IMR-90 (cell line): ENCODE measurements at regions not wholly inside any gene's neighbourhood (a gene's known extent, or its start where the extent isn't known, plus 50 kb on each side); places are given as distances from the start of the nearest gene placed in this dataset.

Experiments
- ATAC-seq: fragments of 200-7000 bp; cut with Tn5 transposase; 2 replicates; pipeline ENCODE4 v1.9.1; 2020; ENCODE audit warnings: low read depth, mild to moderate bottlenecking, moderate library complexity
- BruUV-seq: library from RNA; stranded (reverse); fragments of 400-500 nt; replicated peaks from 2 replicates; lab custom pipeline; 2021; lab: Mats Ljungman, UMichigan
- CTCF ChIA-PET: fragments of 300-600 bp; formaldehyde crosslinking; extraction: SDS; loops from one replicate; lab custom pipeline; 2021; ENCODE audit warnings: antibody characterized with exemption; lab: Yijun Ruan, JAX
- POLR2A ChIA-PET: fragments of 300-600 bp; sonication (Branson Sonifier 250); formaldehyde crosslinking; loops from one replicate; lab custom pipeline; 2022; ENCODE audit warnings: antibody characterized with exemption; ENCODE audit not compliant: unreplicated experiment; lab: Charles Lee
- DNase-seq: peaks from one replicate; pipeline ENCODE4 v3.0.0; 2013
- H2AFZ ChIP-seq: replicated peaks from 2 replicates; pipeline ENCODE3; 2013; ENCODE audit warnings: low read length, mild to moderate bottlenecking; ENCODE audit not compliant: poor library complexity
- H2AK5ac ChIP-seq: 2 replicates; pipeline ENCODE4 v1.6.1; 2013; ENCODE audit warnings: low read depth, low read length, inconsistent platforms
- H2AK9ac ChIP-seq: replicated peaks from 2 replicates; pipeline ENCODE3; 2013; ENCODE audit warnings: mild to moderate bottlenecking, low read depth, low read length, moderate library complexity; ENCODE audit not compliant: poor library complexity
- H2BK120ac ChIP-seq: 2 replicates; pipeline ENCODE4 v1.6.1; 2013; ENCODE audit warnings: low read depth, low read length, inconsistent platforms
- H2BK15ac ChIP-seq: 3 replicates; pipeline ENCODE4 v1.6.1; 2013; ENCODE audit warnings: low read depth, low read length, inconsistent platforms
- H2BK20ac ChIP-seq: 2 replicates; pipeline ENCODE4 v1.6.1; 2013; ENCODE audit warnings: low read depth, mild to moderate bottlenecking, inconsistent platforms, low read length, moderate library complexity
- H2BK5ac ChIP-seq: 2 replicates; pipeline ENCODE4 v1.6.1; 2013; ENCODE audit warnings: mild to moderate bottlenecking, low read depth, low read length, inconsistent platforms; ENCODE audit not compliant: poor library complexity, severe bottlenecking
- H3K14ac ChIP-seq: replicated peaks from 2 replicates; pipeline ENCODE4 v1.6.1; 2013; ENCODE audit warnings: low read depth, low read length, inconsistent platforms
- H3K18ac ChIP-seq: 2 replicates; pipeline ENCODE4 v1.6.1; 2013; ENCODE audit warnings: low read depth, low read length, control low read depth
- H3K23ac ChIP-seq: 2 replicates; pipeline ENCODE4 v1.6.1; 2013; ENCODE audit warnings: low read depth, low read length, inconsistent platforms
- H3K27ac ChIP-seq: 2 replicates; pipeline ENCODE4 v1.5.1; 2013; ENCODE audit warnings: mild to moderate bottlenecking, control low read depth, low read length; ENCODE audit not compliant: insufficient read depth
- H3K27me3 ChIP-seq: 2 replicates; pipeline ENCODE4 v1.6.1; 2013; ENCODE audit warnings: low read length; ENCODE audit not compliant: control insufficient read depth, insufficient read depth
- H3K36me3 ChIP-seq: 2 replicates; pipeline ENCODE4 v1.6.1; 2013; ENCODE audit warnings: low read length, mixed read lengths; ENCODE audit not compliant: control insufficient read depth, insufficient read depth
- H3K4ac ChIP-seq: 2 replicates; pipeline ENCODE4 v1.6.1; 2013; ENCODE audit warnings: low read depth, low read length, inconsistent platforms
- H3K4me1 ChIP-seq: 2 replicates; pipeline ENCODE4 v1.6.1; 2013; ENCODE audit warnings: low read length, mixed read lengths; ENCODE audit not compliant: control insufficient read depth, insufficient read depth
- H3K4me2 ChIP-seq: 2 replicates; pipeline ENCODE4 v1.6.1; 2013; ENCODE audit warnings: low read depth, mild to moderate bottlenecking, control low read depth, low read length, moderate library complexity
- H3K4me3 ChIP-seq: 2 replicates; pipeline ENCODE4 v1.5.1; 2013; ENCODE audit warnings: low read depth, mild to moderate bottlenecking, control low read depth, low read length, moderate library complexity; ENCODE audit not compliant: insufficient read depth
- H3K56ac ChIP-seq: 2 replicates; pipeline ENCODE4 v1.6.1; 2013; ENCODE audit warnings: low read length, inconsistent platforms; ENCODE audit not compliant: insufficient read depth; ENCODE audit errors: extremely low read depth
- H3K79me1 ChIP-seq, 2 experiments: 2 replicates each; pipeline ENCODE4 v1.6.1; 2013; ENCODE audit warnings: low read length in 2 of 2, inconsistent platforms in 1 of 2, low read depth in 1 of 2
- H3K9ac ChIP-seq: 2 replicates; pipeline ENCODE4 v1.6.1; 2013; ENCODE audit warnings: low read depth, low read length, control low read depth
- H3K9me1 ChIP-seq: 2 replicates; pipeline ENCODE4 v1.6.1; 2013; ENCODE audit warnings: low read length, inconsistent platforms; ENCODE audit not compliant: insufficient read depth
- H3K9me3 ChIP-seq: 2 replicates; pipeline ENCODE4 v1.6.1; 2013; ENCODE audit warnings: low read length; ENCODE audit not compliant: control insufficient read depth, insufficient read depth
- H4K20me1 ChIP-seq: 2 replicates; pipeline ENCODE4 v1.6.1; 2013; ENCODE audit warnings: low read length, inconsistent platforms; ENCODE audit not compliant: insufficient read depth
- H4K5ac ChIP-seq: 2 replicates; pipeline ENCODE4 v1.6.1; 2013; ENCODE audit warnings: mild to moderate bottlenecking, low read depth, low read length, control low read depth
- H4K8ac ChIP-seq, 2 experiments: 2 replicates each; pipeline ENCODE4 v1.6.1; 2013; ENCODE audit warnings: low read depth in 2 of 2, low read length in 2 of 2, control low read depth in 1 of 2, inconsistent platforms in 1 of 2
- H4K91ac ChIP-seq: 2 replicates; pipeline ENCODE4 v1.6.1; 2013; ENCODE audit warnings: low read depth, low read length, inconsistent platforms; ENCODE audit not compliant: insufficient read depth
- ELK1 ChIP-seq: fragments of 150-350 bp; IDR thresholded peaks from 2 replicates; pipeline ENCODE4 v1.6.1; 2016; ENCODE audit warnings: low read depth, mild to moderate bottlenecking, low read length, moderate library complexity, borderline replicate concordance
- SMC3 ChIP-seq: fragments of 150-350 bp; IDR thresholded peaks from 2 replicates; pipeline ENCODE4 v1.6.1; 2016; ENCODE audit warnings: low read depth, mild to moderate bottlenecking, antibody characterized with exemption, low read length, moderate library complexity
- WGBS, 2 experiments: methylation state at CpG; one replicate each; pipeline versions ENCODE4 v1.1.5 to v1.1.7; 2013; ENCODE audit warnings: missing lambda C conversion rate in 2 of 2; ENCODE audit not compliant: insufficient read length in 1 of 2; ENCODE audit errors: extremely low coverage in 2 of 2; 5-methylcytosine and 5-hydroxymethylcytosine counted together
- dilution Hi-C: fragments of 300-500 bp; cut with HindIII; formaldehyde crosslinking; loops from one replicate; pipeline ENCODE4 v1.14.3; 2018; ENCODE audit warnings: low sequenced_read_pairs; ENCODE audit not compliant: unreplicated experiment
- in situ Hi-C: fragments of 300-500 bp; cut with MboI; formaldehyde crosslinking; loops from 3 replicates; pipeline ENCODE4 v1.14.3; 2019; ENCODE audit warnings: low sequenced_read_pairs, inconsistent platforms, mixed read lengths
- intact Hi-C: fragments of 100-400 bp; cut with micrococcal nuclease; formaldehyde crosslinking; loops from 2 replicates; pipeline ENCODE4 v1.10.0; 2022

GRCh38 chr2:236711440-236711839, 141.8 kb downstream of the ACKR3 start:
- H3K56ac ChIP-seq = no peak overlapping the region
- intact Hi-C loops (no loop called here), in situ Hi-C loops (no loop called here), dilution Hi-C loops (no loop called here)
- H3K36me3 ChIP-seq = no peaks in the 10 kb centered on the region
- no peaks in the 10 kb centered on the region for H3K79me1 ChIP-seq
- H3K14ac ChIP-seq = no peak overlapping the region
- H2BK120ac ChIP-seq = no peak overlapping the region
- ChIA-PET POLR2A (no interaction called here), CTCF (no interaction called here)
- H3K18ac ChIP-seq = no peak overlapping the region
- H3K27me3 ChIP-seq = peaks cover 11% of the 10 kb centered on the region; the same call in 1 of the 2 replicates
- no peak overlapping the region for H2BK20ac ChIP-seq
- no peak overlapping the region for H4K5ac ChIP-seq
- no peak overlapping the region for H3K9ac ChIP-seq
- H3K4me3 ChIP-seq = no peak overlapping the region
- H3K23ac ChIP-seq = no peak overlapping the region
- no peak overlapping the region for H2AK5ac ChIP-seq
- no peak overlapping the region for H2AFZ ChIP-seq
- no peak overlapping the region for H4K91ac ChIP-seq
- BruUV-seq = no TSS peak
- DNase-seq = no peak
- H3K9me1 ChIP-seq = 0 out of 2 replicates have a peak, but pooled peaks cover 2% of the 10 kb centered on the region
- no peak overlapping the region for H2BK5ac ChIP-seq
- no peak overlapping the region for H2BK15ac ChIP-seq
- no peaks in the 10 kb centered on the region for H3K4me1 ChIP-seq
- no peak overlapping the region for H4K8ac ChIP-seq
- no peak for TF ChIP-seq SMC3
- TF ChIP-seq ELK1 = no peak
- H2AK9ac ChIP-seq = no peak overlapping the region
- no peaks in the 10 kb centered on the region for H4K20me1 ChIP-seq
- no peak for ATAC-seq
- no CpG with 5 or more reads among the region's 2 CpGs for WGBS, 2 experiments
- no peak overlapping the region for H3K4me2 ChIP-seq
- no peaks in the 10 kb centered on the region; the same call in 1 of the 2 replicates for H3K9me3 ChIP-seq
- no peak overlapping the region for H3K4ac ChIP-seq
- H3K27ac ChIP-seq = no peak overlapping the region
